Stomach (tissue), 4 donors: ENCODE measurements at regions not wholly inside any gene's neighbourhood (a gene's known extent, or its start where the extent isn't known, plus 50 kb on each side); places are given as distances from the start of the nearest gene placed in this dataset.

ENCODE experiments used
- CTCF ChIP-seq, 7 experiments: fragments of 450-650 bp in 4 of 7; fragments of 200-600 bp in 3 of 7; sonication (generic) in 3 of 7; IDR thresholded peaks; one replicate each; pipeline ENCODE4 v1.5.1; 2016 to 2019; ENCODE audit warnings: antibody characterized with exemption in 7 of 7, control low read depth in 2 of 7, mild to moderate bottlenecking in 1 of 7
- POLR2A ChIP-seq, 4 donors: fragments of 450-650 bp; IDR thresholded peaks; one replicate each; pipeline ENCODE4 v1.6.1; 2016; ENCODE audit warnings: antibody characterized with exemption in 4 of 4, control low read depth in 2 of 4, mild to moderate bottlenecking in 1 of 4, moderate library complexity in 1 of 4

DNA sequence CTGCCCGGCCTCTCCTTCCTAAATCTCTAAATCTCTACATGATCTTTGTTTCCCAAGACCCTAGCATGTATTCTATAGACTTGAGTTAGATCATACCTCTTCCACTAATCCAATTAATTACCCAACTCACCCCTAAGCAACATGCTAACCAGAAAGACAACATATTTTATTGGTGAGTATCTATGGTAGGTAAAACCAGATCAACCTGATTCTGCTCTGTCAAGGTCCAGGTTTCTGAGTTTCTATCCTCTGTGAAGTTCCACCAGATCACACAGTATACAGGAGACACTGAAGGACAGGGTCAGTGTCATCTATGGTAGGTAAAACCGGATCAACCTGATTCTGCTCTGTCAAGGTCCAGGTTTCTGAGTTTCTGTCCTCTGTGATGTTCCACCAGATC lies 363.2 kb upstream of the MARCKS start:
- TF ChIP-seq CTCF (IDR thresholded peaks at IDR 0.05) (no peak), POLR2A (IDR thresholded peaks at IDR 0.05) (no peak)
